ENCODE measurements at regions not wholly inside any gene's neighbourhood (a gene's known extent, or its start where the extent isn't known, plus 50 kb on each side); places are given as distances from the start of the nearest gene placed in this dataset.

- TF ChIP-seq EZH2 (IDR thresholded peaks at IDR 0.05; ENCODE audit: low read depth, low read length, severe bottlenecking), result no peak
- TF ChIP-seq CTCF (IDR thresholded peaks at IDR 0.05; ENCODE audit: control extremely low read depth in 1 of 3, insufficient read depth in 1 of 3, low read depth in 1 of 3, low read length in 3 of 3), result no peak
- no peak for TF ChIP-seq NRF1 (IDR thresholded peaks at IDR 0.05; ENCODE audit: low read depth, low read length)
- no peak for TF ChIP-seq ZNF274 (IDR thresholded peaks at IDR 0.05; ENCODE audit: borderline replicate concordance, extremely low read depth, low read length)
- no peak for TF ChIP-seq ATF3 (IDR thresholded peaks at IDR 0.05; ENCODE audit: insufficient read depth, low read depth, low read length)
- TF ChIP-seq CEBPB (IDR thresholded peaks at IDR 0.05; ENCODE audit: low read depth, low read length), result no peak
These were observed 184.8 kb upstream of the CRIM1 start for GRCh38 chr2:36170805-36171204.

Measured in H1 (cell line).